ENCODE measurements at regions not wholly inside any gene's neighbourhood (a gene's known extent, or its start where the extent isn't known, plus 50 kb on each side); places are given as distances from the start of the nearest gene placed in this dataset.
A peak's percentile ranks its signal among the peaks of the same experiment; 100 is the strongest.

DNA sequence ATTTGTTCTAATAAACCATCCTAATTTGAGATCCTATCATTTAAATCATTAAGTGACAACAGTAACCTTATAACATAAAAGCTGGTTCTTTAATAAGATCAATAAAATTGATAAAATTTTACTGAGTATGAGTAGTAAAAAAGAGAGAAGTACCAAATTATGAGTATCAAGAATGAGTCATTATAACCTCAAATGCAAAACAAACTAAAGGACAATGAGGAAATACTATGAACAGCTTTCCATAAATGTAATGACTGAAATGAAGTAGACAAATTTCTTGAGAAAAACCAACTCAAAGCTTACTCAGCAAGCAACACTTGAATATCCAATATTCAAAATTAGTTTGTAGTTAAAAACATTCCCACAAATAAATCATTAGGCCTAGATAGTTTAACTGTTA lies 433.0 kb downstream of the ZEB2 start:
- ChIA-PET POLR2A (no interaction called here), CTCF (no interaction called here)
- H3K4me3 ChIP-seq (ENCODE audit: low read depth, low read length) = no peak overlapping the region
- H3K36me3 ChIP-seq (ENCODE audit: control insufficient read depth, insufficient read depth, low read length) = no peaks in the 10 kb centered on the region
- TF ChIP-seq, protein P1, sequence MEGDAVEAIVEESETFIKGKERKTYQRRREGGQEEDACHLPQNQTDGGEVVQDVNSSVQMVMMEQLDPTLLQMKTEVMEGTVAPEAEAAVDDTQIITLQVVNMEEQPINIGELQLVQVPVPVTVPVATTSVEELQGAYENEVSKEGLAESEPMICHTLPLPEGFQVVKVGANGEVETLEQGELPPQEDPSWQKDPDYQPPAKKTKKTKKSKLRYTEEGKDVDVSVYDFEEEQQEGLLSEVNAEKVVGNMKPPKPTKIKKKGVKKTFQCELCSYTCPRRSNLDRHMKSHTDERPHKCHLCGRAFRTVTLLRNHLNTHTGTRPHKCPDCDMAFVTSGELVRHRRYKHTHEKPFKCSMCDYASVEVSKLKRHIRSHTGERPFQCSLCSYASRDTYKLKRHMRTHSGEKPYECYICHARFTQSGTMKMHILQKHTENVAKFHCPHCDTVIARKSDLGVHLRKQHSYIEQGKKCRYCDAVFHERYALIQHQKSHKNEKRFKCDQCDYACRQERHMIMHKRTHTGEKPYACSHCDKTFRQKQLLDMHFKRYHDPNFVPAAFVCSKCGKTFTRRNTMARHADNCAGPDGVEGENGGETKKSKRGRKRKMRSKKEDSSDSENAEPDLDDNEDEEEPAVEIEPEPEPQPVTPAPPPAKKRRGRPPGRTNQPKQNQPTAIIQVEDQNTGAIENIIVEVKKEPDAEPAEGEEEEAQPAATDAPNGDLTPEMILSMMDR (IDR thresholded peaks at IDR 0.05; ENCODE audit: insufficient read depth, low read depth, low read length) = no peak
- no peaks in the 10 kb centered on the region for H3K27me3 ChIP-seq (ENCODE audit: control insufficient read depth, insufficient read depth, low read length)
- no peak for DNase-seq (ENCODE audit: low read depth)

DNA sequence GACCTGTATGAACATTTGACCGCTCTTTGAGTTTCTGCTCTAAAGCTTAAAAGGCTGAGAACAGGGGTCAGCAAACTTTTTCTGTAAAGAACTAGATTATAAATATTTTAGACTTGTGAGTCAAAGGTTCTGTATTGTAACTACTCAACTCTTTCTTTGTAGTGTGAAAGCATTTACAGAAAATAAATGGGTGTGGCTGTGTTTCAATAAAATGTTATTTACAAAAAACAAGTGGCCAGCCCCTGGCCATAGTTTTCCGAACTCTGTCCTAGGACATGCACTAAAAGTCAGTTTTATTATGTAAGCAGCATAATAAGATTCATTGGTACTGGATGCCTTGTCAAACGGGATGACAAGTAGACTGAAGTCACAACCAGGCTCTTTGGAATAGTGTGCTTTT lies 434.9 kb downstream of the ZEB2 start:
- POLR2A ChIA-PET = no interaction called here
- DNase-seq (ENCODE audit: low read depth) = no peak
- CTCF ChIA-PET = interaction anchor here (0.7 to 1.7 kb wide), 2 partner anchors 14 to 878 kb away, joined by 3 to 6 read pairs; no protein-coding TSS in a partner anchor
- no peaks in the 10 kb centered on the region for H3K36me3 ChIP-seq (ENCODE audit: control insufficient read depth, insufficient read depth, low read length)
- H3K27me3 ChIP-seq (ENCODE audit: control insufficient read depth, insufficient read depth, low read length) = no peaks in the 10 kb centered on the region
- H3K4me3 ChIP-seq (ENCODE audit: low read depth, low read length) = no peak overlapping the region
- TF ChIP-seq, protein P1 (IDR thresholded peaks at IDR 0.05; ENCODE audit: insufficient read depth, low read depth, low read length) = no peak

DNA sequence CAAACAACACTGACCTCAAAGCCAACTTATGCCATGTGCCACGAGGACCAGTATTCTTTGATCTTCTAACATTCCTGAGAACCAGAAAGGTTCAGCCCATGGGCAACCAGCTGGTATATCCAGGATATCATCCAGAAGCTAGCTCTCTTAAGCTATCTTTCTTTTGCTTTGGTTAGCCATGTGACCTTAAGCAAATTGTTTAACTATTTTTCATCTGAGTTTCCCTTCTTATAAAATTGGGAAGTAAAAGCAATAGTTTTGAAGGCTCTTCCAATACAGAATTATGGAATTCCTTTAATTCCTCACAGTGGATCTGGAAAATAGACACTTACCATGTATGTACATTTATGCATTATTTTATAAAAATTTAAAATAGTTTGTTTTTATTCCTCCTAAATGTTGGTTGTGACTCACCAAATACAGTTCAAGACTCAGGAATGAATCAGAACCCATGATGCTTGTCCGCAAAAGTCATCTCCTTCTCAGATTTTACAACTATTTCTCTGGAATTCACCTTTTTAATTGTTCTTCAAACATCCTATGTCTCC lies 435.7 kb downstream of the ZEB2 start:
- ChIA-PET CTCF (no interaction called here), POLR2A (no interaction called here)
- peak; percentile 39 for DNase-seq (ENCODE audit: low read depth)
- no peaks in the 10 kb centered on the region for H3K36me3 ChIP-seq (ENCODE audit: control insufficient read depth, insufficient read depth, low read length)
- no peak overlapping the region for H3K4me3 ChIP-seq (ENCODE audit: low read depth, low read length)
- no peaks in the 10 kb centered on the region for H3K27me3 ChIP-seq (ENCODE audit: control insufficient read depth, insufficient read depth, low read length)
- TF ChIP-seq, protein P1 (IDR thresholded peaks at IDR 0.05; ENCODE audit: insufficient read depth, low read depth, low read length) = no peak

DNA sequence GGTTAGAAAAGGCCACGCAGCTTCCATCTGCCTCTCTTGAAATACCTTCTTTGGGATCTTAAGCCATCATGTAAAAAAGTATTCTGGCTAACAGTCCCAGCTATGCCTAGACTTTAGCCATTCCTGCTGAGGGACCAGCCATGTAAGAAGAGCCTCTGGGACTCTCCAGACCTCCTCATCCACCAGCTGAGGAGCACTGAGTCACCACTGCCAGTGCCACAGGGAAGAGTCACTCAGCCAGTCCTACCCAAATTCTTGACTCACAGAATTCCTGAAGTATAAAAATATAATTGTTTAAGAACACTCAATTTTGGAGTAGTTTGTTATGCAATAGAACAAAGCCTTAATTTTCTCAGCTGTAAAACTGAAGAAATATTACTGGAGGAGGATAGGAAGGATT lies 436.7 kb downstream of the ZEB2 start:
- TF ChIP-seq, protein P1 (IDR thresholded peaks at IDR 0.05; ENCODE audit: insufficient read depth, low read depth, low read length) = no peak
- CTCF ChIA-PET = interaction anchor here (0.6 kb wide), 1 partner anchor 144 kb away, joined by 3 read pairs; no protein-coding TSS in a partner anchor
- Histone ChIP-seq H3K27me3 (ENCODE audit: control insufficient read depth, insufficient read depth, low read length) (no peaks in the 10 kb centered on the region), H3K4me3 (ENCODE audit: low read depth, low read length) (no peak overlapping the region), H3K36me3 (ENCODE audit: control insufficient read depth, insufficient read depth, low read length) (no peaks in the 10 kb centered on the region)
- no peak for DNase-seq (ENCODE audit: low read depth)
- POLR2A ChIA-PET = no interaction called here

DNA sequence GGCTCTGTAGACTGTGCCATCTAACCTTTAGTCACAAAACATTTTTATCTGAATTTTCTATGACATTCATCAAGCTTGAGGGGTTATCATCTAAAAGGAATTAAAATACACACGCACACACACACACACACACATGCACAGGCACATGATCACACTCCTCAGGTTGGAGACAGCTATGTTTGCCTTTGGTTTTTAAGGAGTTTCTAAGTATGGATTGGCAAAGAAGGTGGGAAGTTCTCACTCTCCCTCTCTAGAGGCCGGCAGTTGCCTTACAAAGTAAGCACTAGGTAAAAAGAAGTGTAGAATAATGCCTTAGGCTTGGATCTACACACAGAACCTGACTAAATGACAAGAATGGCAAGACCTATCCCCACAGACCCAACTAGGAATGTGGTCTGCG lies 437.1 kb downstream of the ZEB2 start:
- no peaks in the 10 kb centered on the region for H3K27me3 ChIP-seq (ENCODE audit: control insufficient read depth, insufficient read depth, low read length)
- TF ChIP-seq, protein P1 (IDR thresholded peaks at IDR 0.05; ENCODE audit: insufficient read depth, low read depth, low read length) = no peak
- no peaks in the 10 kb centered on the region for H3K36me3 ChIP-seq (ENCODE audit: control insufficient read depth, insufficient read depth, low read length)
- CTCF ChIA-PET = interaction anchor here (0.6 kb wide), 1 partner anchor 143 kb away, joined by 3 read pairs; no protein-coding TSS in a partner anchor
- DNase-seq (ENCODE audit: low read depth) = no peak
- POLR2A ChIA-PET = no interaction called here
- no peak overlapping the region for H3K4me3 ChIP-seq (ENCODE audit: low read depth, low read length)
